K562 (cell line): ENCODE measurements at regions not wholly inside any gene's neighbourhood (a gene's known extent, or its start where the extent isn't known, plus 50 kb on each side); places are given as distances from the start of the nearest gene placed in this dataset.

Experiments used
- CREB1 ChIP-seq, 2 experiments: sonication (generic) in 1 of 2; formaldehyde crosslinking in 1 of 2; IDR thresholded peaks; 2 replicates each; pipeline versions ENCODE4 v1.6.1 to v1.8.0; 2012 to 2022; ENCODE audit warnings: inconsistent platforms in 1 of 2, mild to moderate bottlenecking in 1 of 2, missing genetic modification reagents in 1 of 2, moderate library complexity in 1 of 2
- CTCF ChIP-seq, 3 experiments: IDR thresholded peaks in 2 of 3; conservative IDR thresholded peaks in 1 of 3; 2 replicates each; pipeline ENCODE4 v1.5.1; 2011 to 2012; ENCODE audit warnings: low read length in 3 of 3, mild to moderate bottlenecking in 3 of 3, control low read depth in 2 of 3, improper control_type of control experiment in 1 of 3, inconsistent platforms in 1 of 3, low read depth in 1 of 3, mixed read lengths in 1 of 3, moderate library complexity in 1 of 3; ENCODE audit not compliant: insufficient read depth in 2 of 3
- CTCFL ChIP-seq: IDR thresholded peaks from 2 replicates; pipeline ENCODE4 v1.6.1; 2011; ENCODE audit warnings: borderline replicate concordance, low read depth, mild to moderate bottlenecking, moderate library complexity, low read length; ENCODE audit not compliant: insufficient read depth, poor library complexity, severe bottlenecking
- L3MBTL2 ChIP-seq: fragments of 450-650 bp; IDR thresholded peaks from 2 replicates; pipeline ENCODE4 v1.6.1; 2016; ENCODE audit warnings: mild to moderate bottlenecking, moderate library complexity
- MAX ChIP-seq: sonication (generic); formaldehyde crosslinking; IDR thresholded peaks from 2 replicates; pipeline ENCODE4 v1.9.0; 2022; ENCODE audit warnings: mild to moderate bottlenecking, missing genetic modification reagents
- MLX ChIP-seq, 2 experiments: fragments of 450-650 bp in 1 of 2; sonication (generic) in 1 of 2; formaldehyde crosslinking; conservative IDR thresholded peaks; 2 replicates each; pipeline versions ENCODE4 v1.4.0 to v1.8.1; 2020 to 2022; ENCODE audit warnings: mild to moderate bottlenecking in 1 of 2, missing genetic modification reagents in 1 of 2
- NFE2 ChIP-seq: IDR thresholded peaks from 2 replicates; pipeline ENCODE4 v1.6.1; 2014; ENCODE audit warnings: antibody characterized with exemption, low read depth
- NKRF ChIP-seq: fragments of 450-650 bp; IDR thresholded peaks from 2 replicates; pipeline ENCODE4 v1.6.1; 2016; ENCODE audit warnings: borderline replicate concordance
- POLR2A ChIP-seq: fragments of 450-650 bp; conservative IDR thresholded peaks from 2 replicates; pipeline ENCODE4 v1.6.1; 2016
- SOX6 ChIP-seq: fragments of 450-650 bp; IDR thresholded peaks from 2 replicates; pipeline ENCODE4 v1.6.1; 2014; ENCODE audit warnings: mild to moderate bottlenecking
- SRSF9 ChIP-seq: fragments of 200-400 bp; formaldehyde crosslinking; IDR thresholded peaks from 2 replicates; pipeline ENCODE4 v1.6.1; 2017; ENCODE audit warnings: low read depth, low read length, borderline replicate concordance
- UBTF ChIP-seq, 2 experiments: IDR thresholded peaks; 2 replicates each; pipeline ENCODE4 v1.6.1; 2012; ENCODE audit warnings: improper control_type of control experiment in 2 of 2, low read depth in 2 of 2, low read length in 2 of 2, borderline replicate concordance in 1 of 2
- ZBTB8A ChIP-seq: fragments of 450-650 bp; IDR thresholded peaks from 2 replicates; pipeline ENCODE4 v1.6.1; 2018; ENCODE audit warnings: mild to moderate bottlenecking, moderate library complexity; ENCODE audit not compliant: partially characterized antibody
- ZNF232 ChIP-seq: sonication (generic); formaldehyde crosslinking; IDR thresholded peaks from 2 replicates; pipeline ENCODE4 v1.8.0; 2022; ENCODE audit warnings: mild to moderate bottlenecking, missing genetic modification reagents

GRCh38 chr2:195395362-195395761 is 261.7 kb upstream of the SLC39A10 start:
- TF ChIP-seq POLR2A (no peak), L3MBTL2 (no peak), CREB1 (IDR thresholded peaks at IDR 0.05) (no peak), CREB1 (CRISPR knock-in tag; IDR thresholded peaks at IDR 0.05) (no peak), CTCF (IDR thresholded peaks at IDR 0.05 in 2 of 3, conservative IDR thresholded peaks at IDR 0.05 in 1 of 3; ENCODE audit: insufficient read depth in 2 of 3, low read depth in 1 of 3, low read length in 3 of 3) (no peak), ZBTB8A (no peak), UBTF (IDR thresholded peaks at IDR 0.05; ENCODE audit: borderline replicate concordance in 1 of 2, low read depth in 2 of 2, low read length in 2 of 2) (no peak), NFE2 (no peak), SRSF9 (no peak), SOX6 (no peak), NKRF (no peak), MAX (CRISPR knock-in tag) (no peak), CTCFL (no peak), ZNF232 (CRISPR knock-in tag) (no peak), MLX (CRISPR knock-in tag; conservative IDR thresholded peaks at IDR 0.05) (no peak)
